HG03095 (cell line): ENCODE measurements at regions not wholly inside any gene's neighbourhood (a gene's known extent, or its start where the extent isn't known, plus 50 kb on each side); places are given as distances from the start of the nearest gene placed in this dataset.

ENCODE experiments used
- ATAC-seq: cut with Tn5 transposase; IDR thresholded peaks from one replicate; pipeline ENCODE4 v1.9.1; 2021; ENCODE audit warnings: moderate library complexity; ENCODE audit not compliant: unreplicated experiment

- no peak for ATAC-seq
Measured at GRCh38 chr3:24830230-24831152, 335.8 kb upstream of the THRB start.

DNA sequence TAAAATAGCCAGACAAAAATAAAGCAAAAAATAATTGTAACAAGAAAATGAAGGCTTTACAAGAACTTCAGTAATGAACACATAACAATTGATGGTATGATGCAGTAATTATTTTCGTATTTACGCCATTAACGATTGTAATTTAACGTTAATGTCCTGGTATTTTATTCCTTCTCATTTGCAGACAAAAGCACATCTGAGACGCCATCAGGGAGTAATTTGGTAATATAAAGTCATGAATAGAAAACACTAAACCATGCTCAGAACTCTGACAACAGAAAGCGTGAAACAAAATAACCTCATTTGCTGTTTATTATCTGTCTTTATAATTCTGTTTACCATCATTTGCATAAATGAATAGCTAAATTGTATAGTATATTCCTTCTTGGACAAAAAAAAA lies 336.6 kb upstream of the THRB start:
- ATAC-seq, result no peak

DNA sequence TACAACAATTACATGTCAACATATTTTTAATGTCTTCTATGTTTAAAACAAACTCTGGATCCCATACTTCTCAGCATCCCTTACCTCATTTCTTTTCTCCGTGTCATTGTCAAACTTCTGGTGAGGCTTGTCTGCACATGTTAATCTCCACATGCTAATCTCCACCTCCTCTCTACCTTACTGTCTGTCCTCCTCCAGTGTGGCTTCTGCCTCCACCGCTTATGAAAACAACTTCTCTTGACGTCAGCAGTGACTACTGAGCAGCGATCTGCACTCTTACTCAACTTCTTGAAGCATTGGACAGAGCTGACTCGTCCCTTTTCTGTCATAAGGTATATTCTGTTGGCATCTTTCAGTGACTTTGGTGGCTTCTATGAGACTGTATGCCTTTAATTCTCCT lies 338.2 kb upstream of the THRB start:
- ATAC-seq, result no peak

DNA sequence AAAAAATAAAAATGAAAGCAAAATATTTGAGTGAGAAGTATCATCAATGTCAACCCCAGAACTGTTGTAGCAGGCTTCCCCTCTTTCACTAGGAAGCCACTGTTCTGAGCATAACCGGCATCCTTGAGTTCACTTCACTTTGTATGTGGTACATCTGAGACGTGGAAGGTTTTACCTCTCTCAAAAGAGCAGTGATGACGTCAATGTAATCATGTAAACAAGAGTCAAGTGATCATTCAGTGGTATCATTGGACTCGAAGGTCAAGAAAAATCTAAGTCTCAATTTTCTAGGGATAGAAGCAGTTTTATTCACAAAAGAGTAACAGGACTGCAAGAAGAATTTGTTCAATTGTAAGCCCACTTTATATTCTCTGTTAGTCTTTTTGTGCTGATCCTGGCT lies 339.8 kb upstream of the THRB start:
- ATAC-seq, result no peak

DNA sequence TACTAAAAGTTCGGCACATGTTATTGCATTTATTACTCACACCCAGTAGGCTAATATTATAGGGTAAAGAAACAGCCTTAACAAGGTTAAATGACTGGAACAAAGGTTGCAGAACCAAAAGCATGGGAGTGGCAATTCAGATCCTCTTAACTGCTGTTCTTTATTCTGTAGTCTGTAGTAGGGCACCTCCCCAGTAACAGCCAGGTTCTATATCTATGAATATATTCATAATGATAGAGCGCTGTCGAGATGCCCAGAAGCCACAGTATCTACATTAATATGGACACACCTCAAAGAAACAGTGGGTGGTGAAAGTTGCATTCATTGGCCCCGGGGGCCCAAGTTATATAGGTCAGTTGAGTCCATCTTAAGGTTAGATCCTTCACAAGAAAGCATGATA lies 340.9 kb upstream of the THRB start:
- no peak for ATAC-seq

- no peak for ATAC-seq
Measured at GRCh38 chr3:24837601-24838000, 343.0 kb upstream of the THRB start.

DNA sequence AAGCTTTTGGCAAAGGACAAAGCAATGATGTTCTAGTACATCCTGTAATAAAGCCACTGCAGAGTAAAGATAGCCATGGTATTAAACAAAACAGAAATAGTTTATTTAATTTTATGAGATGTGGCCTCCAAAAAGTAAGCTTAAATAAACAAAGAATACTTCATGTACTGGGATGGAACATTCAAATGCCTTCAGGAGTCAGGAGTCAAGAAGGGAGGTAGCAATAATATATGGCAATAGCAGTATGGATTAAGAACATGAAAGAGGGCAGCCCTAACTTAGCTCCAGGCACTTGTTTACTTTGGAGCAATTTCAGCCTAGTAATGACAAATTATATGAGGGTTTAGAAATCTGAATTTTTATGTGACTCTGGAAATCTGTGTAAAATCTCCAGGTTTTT lies 343.9 kb upstream of the THRB start:
- no peak for ATAC-seq

DNA sequence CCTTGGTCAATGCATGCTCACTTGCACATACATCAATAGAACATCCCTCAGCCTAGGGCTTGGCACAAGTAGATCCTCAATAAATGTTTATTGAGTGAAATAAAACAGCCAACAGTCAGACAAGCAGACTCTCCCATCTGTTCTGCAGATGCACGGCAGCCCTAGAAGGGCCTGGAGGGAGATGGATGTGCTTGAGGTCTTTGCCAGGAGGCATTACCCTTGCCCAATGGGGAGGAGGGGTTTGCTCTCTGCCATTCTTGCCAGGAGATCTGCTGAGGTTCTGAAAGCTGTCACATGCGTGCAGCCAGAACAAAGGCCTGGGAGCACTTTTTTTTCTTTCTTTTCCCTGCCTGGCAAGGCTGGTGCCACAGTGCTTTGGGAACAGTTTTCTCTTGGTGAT lies 349.3 kb upstream of the THRB start:
- no peak for ATAC-seq

GRCh38 chr3:24845524-24846155 lies 351.0 kb upstream of the THRB start:
- no peak for ATAC-seq

DNA sequence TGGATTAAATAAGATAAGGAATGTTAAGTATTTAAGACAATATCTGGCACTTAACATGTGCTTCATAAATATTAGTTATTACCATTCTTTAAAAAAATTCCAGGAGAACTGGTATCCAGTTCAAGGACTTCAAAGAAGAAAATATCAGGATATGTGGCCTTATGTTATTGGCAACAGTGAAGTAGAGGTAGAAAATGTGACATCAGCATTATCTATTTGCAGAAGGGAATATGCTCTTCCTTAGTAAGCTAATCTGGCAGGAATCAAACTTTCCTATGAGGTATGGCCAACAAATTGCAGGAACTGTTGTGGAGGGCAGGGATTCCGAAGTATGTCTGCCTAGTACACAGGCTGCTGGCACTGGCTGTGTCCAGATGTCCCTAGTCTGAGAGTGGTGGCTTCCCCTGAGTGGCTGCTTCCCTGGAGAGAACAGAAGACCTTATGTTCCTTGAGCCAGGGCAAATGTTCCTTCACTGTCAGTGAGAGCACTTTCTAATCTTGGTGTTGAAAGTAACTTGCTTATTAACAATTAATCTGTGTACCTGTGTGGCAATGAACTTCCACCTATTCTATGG lies 351.7 kb upstream of the THRB start:
- no peak for ATAC-seq

DNA sequence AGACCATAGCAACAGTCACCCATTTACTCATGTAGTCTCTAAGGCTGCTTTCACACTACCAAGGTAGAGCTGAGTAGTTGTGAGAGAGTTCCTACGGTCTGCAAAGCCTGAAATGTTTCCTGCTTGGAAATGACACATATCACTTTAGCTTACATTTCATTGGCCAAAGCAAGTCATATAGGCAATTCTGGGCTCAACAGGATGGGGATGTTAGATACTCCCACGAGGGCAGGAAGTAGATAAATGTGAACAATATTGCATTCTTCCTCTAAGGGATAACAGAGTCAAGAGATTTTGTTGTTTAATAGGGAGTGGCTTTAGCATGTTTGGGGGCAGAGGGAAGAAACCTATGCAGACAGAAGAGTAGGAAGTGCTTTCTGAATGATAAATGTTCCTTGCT lies 355.6 kb upstream of the THRB start:
- no peak for ATAC-seq

DNA sequence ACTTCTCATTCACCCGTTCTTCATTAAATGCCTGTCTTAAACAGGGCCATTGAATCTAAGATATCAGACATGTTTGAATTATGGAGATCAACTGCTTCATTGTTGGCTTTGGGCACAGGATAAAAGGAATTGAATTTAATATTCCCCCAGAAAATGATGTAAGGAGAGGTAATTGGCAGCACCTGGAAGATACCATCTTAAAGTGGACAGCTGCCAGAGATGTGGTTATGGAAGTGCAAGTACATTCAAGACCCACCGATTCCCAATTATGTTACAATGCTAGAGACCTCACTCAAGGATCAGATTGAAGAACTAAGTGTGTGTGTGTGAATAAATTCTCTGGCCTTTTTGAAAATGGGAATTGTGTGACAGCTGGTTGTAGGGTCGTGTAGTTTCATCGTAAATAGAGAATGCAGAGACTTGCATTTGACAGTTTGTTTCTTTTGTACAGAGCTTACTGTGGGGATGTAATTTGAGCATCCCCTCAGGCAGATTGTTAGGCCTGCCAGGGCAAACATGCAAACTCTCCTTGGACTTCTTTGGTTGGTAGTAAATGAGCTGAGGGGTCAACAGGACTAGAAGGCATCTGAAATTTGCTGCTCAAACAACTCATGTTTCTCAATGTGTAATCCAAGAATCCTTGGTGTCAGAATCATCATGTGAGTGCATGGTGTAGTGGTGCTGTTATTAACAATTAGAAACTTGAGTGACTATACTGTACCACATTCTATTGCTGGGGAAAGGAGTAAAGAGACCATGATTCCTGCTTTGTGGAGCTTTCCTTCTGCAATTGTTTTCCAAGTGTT lies 359.2 kb upstream of the THRB start:
- ATAC-seq, result no peak

DNA sequence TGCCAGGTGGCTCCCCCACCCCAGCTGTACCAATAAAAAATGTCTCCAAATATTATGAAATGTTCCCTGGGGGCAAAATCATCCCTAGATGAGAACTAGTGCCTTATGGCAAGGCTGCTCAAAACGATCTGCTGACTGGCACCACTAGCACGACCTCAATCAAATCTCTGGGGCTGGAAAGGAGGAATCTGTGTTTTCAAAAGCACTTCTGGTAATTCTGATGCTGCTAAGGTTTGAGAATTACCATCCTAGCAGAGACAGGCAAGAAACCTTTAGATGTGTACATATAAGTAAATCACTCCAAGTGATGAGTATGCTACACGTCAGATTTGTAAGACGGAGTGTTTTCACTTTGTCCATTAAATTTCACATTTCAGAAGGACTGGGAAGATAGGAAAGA lies 360.1 kb upstream of the THRB start:
- ATAC-seq, result no peak

DNA sequence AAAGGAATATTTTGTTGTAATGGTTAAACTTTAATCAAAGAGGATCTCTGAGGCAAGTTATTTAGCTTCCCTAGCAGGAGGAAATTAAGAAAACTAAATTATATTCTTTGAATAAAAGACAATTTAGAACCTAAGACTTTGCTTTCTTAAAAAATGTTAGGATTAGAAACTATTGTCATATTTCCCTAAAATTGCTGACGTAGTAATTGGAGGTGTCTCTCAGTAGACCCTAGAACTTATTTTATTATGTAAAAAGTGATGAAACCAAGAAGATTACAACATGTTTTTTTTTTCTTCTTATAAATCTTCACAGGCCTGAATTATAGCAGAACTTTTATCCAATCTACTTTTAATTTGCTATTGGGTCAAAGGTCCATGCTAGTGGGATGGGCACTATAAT lies 363.3 kb upstream of the THRB start:
- ATAC-seq, result no peak

- ATAC-seq, result no peak
Measured at GRCh38 chr3:24863215-24863614, 368.6 kb upstream of the THRB start.

DNA sequence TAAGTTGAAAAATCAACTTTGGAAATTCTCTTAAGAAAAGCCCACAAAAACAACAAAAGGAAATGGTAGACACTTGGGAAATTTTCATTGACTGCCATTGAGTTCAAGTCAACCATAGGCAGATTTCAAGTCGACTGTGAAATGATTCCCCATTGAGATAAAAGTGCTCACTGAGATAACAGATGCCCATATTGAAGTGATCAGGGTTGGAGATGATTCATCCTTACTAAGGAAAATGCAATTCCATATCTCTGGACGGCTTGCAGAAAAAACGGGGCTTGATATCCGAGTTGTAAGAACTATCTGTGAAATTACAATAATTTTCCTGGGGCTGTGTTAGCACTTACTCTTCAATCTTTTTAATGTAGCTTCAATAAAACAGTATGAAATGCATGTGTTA lies 373.1 kb upstream of the THRB start:
- ATAC-seq, result no peak

DNA sequence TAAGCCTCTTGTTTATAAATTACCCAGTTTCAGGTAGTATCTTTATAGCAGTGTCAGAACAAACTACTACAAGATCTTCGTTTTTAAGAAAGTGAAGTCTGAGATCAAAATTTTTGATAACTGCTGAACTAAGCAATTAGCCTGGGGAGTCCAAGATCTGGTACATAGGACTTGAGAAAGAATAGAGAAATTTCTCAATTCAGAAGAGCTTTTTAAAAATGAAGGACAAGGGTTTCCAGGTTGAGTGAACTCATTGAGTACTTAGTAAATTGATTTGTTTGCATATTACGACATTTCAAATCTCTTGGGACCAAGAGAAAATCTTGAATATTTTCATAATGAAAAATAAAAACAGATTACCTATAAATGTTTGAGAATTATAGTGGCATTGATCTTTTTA lies 386.6 kb upstream of the THRB start:
- no peak for ATAC-seq

GRCh38 chr3:24886501-24886900 lies 391.9 kb upstream of the THRB start:
- no peak for ATAC-seq

DNA sequence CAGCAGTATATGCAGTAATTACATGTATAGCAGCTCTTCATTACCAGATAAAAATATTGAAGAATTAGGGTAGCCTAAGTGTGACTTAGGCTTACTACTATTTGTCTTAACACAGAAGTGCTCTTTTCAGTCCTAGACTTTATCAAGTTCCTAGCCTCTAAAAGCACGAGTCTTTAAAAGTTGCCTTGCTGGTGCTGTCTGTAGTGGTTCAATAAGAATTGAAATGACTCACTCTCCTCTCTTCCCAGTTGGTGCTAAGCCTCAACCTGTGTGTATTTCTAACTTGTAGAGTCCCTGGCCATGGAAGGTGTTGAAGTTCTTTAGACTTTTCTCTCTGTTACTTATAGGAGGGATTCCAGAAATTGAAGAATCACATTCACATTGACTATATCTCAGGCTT lies 395.4 kb upstream of the THRB start:
- no peak for ATAC-seq

GRCh38 chr3:24899373-24899772 lies 404.7 kb upstream of the THRB start:
- no peak for ATAC-seq

DNA sequence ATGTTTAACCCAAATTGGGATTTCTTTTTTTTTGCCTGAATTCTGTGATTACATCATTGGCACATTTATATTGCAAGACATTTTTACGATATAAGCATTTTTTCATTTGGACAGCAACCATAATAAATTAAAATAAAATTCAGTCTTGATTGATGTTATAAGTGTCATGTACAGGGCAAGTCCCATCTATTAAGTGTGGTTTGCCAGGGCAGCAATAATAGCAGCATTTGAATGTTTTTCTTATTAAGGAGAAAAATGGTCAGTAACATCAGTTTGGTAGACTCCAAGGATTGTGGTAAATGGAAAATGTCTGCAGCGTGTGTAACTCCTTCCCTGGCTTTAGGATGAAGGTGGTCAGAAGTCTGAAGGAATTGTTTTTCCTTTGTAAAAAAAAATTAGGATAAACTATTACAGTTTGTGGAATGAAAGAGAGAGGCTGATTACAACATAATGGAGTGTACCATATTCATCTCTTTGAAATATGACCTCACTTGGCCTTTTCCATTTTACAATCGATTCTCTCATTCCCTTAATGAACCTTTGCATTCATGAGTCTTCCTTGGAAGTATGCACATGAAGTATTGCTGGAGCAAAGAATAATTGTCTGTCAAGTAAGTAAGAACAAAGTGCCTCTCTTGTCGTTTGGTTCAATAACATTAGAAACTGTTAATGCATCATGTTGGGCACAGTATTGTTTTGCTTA lies 405.4 kb upstream of the THRB start:
- no peak for ATAC-seq
